EH (cell line): ENCODE measurements at regions not wholly inside any gene's neighbourhood (a gene's known extent, or its start where the extent isn't known, plus 50 kb on each side); places are given as distances from the start of the nearest gene placed in this dataset.

Experiments
- DNase-seq: peaks from one replicate; pipeline ENCODE4 v3.0.0-alpha.2; 2015; ENCODE audit warnings: low read depth

GRCh38 chr19:32173836-32174235 lies 171.6 kb upstream of the ZNF507 start:
- DNase-seq: no peak

- DNase-seq: no peak
Observed at GRCh38 chr19:32174386-32175113, 170.9 kb upstream of the ZNF507 start.

GRCh38 chr19:32176591-32176990 lies 168.8 kb upstream of the ZNF507 start:
- no peak for DNase-seq

- DNase-seq: no peak
Observed at GRCh38 chr19:32177686-32178085, 167.7 kb upstream of the ZNF507 start.

GRCh38 chr19:32178401-32178800 lies 167.0 kb upstream of the ZNF507 start:
- no peak for DNase-seq

- no peak for DNase-seq
Observed at GRCh38 chr19:32178956-32179355, 166.5 kb upstream of the ZNF507 start.

- DNase-seq: no peak
Observed at GRCh38 chr19:32181216-32181920, 164.0 kb upstream of the ZNF507 start.

- DNase-seq: no peak
Observed at GRCh38 chr19:32186542-32187330, 158.7 kb upstream of the ZNF507 start.

GRCh38 chr19:32188921-32189320 lies 156.5 kb upstream of the ZNF507 start:
- no peak for DNase-seq

- no peak for DNase-seq
Observed at GRCh38 chr19:32189956-32190706, 155.3 kb upstream of the ZNF507 start.

GRCh38 chr19:32191921-32192320 lies 153.5 kb upstream of the ZNF507 start:
- DNase-seq: no peak

- DNase-seq: no peak
Observed at GRCh38 chr19:32195706-32196610, 149.5 kb upstream of the ZNF507 start.

GRCh38 chr19:32196690-32197420 lies 148.6 kb upstream of the ZNF507 start:
- DNase-seq: no peak

- no peak for DNase-seq
Observed at GRCh38 chr19:32197896-32198882, 147.2 kb upstream of the ZNF507 start.

GRCh38 chr19:32199501-32200040 lies 145.8 kb upstream of the ZNF507 start:
- DNase-seq: no peak

GRCh38 chr19:32200312-32201038 lies 144.9 kb upstream of the ZNF507 start:
- no peak for DNase-seq

GRCh38 chr19:32201211-32201610 lies 144.2 kb upstream of the ZNF507 start:
- no peak for DNase-seq

- no peak for DNase-seq
Observed at GRCh38 chr19:32201636-32202051, 143.8 kb upstream of the ZNF507 start.
